Astrocyte of the cerebellum (primary cell): ENCODE measurements at regions not wholly inside any gene's neighbourhood (a gene's known extent, or its start where the extent isn't known, plus 50 kb on each side); places are given as distances from the start of the nearest gene placed in this dataset.
A peak's percentile ranks its signal among the peaks of the same experiment; 100 is the strongest.

ENCODE experiments used
- DNase-seq: peaks from one replicate; pipeline ENCODE4 v3.0.0-alpha.2; 2011; ENCODE audit warnings: low read depth
- H3K4me3 ChIP-seq: 2 replicates; pipeline ENCODE4 v1.5.1; 2011; ENCODE audit warnings: mild to moderate bottlenecking, low read depth, low read length, moderate library complexity
- in situ Hi-C: cut with HindIII; loops from 2 replicates; pipeline ENCODE4 v1.10.0; 2017; ENCODE audit warnings: low sequenced_read_pairs
- TF ChIP-seq, protein P1 (sequence below): IDR thresholded peaks from 2 replicates; pipeline ENCODE4 v1.5.1; 2012; ENCODE audit warnings: low read length, low read depth, moderate library complexity, mild to moderate bottlenecking; ENCODE audit errors: missing control alignments

DNA sequence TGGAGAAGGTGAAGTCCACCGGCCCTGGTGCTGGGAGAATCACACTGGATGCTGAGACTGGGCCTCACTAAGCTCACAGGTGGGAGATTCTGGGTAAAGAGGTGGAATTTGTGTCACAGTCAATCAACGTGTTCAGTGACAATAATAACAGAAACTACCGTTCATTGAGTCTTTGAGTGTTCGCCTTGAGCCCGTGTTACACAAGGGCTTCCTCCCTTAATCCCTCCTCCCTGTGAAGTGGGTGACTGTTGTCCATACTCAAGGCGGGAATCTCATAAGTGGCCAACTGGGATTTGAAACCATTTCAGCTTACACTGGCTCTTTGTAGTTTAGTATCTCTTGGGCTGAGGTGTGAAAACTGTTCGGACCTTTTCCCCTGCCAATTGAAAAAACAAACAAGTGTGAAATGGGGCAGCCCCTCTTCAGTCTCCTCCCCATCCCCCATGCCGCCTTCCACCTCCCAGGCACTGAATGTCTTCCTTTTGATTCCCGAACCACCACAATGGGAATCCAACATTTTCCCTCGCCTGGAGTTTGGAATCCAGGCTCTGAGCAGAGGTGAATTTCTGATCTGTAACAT is 502.4 kb downstream of the MIAT start:
- no peak for DNase-seq
- TF ChIP-seq, protein P1, sequence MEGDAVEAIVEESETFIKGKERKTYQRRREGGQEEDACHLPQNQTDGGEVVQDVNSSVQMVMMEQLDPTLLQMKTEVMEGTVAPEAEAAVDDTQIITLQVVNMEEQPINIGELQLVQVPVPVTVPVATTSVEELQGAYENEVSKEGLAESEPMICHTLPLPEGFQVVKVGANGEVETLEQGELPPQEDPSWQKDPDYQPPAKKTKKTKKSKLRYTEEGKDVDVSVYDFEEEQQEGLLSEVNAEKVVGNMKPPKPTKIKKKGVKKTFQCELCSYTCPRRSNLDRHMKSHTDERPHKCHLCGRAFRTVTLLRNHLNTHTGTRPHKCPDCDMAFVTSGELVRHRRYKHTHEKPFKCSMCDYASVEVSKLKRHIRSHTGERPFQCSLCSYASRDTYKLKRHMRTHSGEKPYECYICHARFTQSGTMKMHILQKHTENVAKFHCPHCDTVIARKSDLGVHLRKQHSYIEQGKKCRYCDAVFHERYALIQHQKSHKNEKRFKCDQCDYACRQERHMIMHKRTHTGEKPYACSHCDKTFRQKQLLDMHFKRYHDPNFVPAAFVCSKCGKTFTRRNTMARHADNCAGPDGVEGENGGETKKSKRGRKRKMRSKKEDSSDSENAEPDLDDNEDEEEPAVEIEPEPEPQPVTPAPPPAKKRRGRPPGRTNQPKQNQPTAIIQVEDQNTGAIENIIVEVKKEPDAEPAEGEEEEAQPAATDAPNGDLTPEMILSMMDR: no peak
- in situ Hi-C loops: no loop called here
- no peak overlapping the region for H3K4me3 ChIP-seq

DNA sequence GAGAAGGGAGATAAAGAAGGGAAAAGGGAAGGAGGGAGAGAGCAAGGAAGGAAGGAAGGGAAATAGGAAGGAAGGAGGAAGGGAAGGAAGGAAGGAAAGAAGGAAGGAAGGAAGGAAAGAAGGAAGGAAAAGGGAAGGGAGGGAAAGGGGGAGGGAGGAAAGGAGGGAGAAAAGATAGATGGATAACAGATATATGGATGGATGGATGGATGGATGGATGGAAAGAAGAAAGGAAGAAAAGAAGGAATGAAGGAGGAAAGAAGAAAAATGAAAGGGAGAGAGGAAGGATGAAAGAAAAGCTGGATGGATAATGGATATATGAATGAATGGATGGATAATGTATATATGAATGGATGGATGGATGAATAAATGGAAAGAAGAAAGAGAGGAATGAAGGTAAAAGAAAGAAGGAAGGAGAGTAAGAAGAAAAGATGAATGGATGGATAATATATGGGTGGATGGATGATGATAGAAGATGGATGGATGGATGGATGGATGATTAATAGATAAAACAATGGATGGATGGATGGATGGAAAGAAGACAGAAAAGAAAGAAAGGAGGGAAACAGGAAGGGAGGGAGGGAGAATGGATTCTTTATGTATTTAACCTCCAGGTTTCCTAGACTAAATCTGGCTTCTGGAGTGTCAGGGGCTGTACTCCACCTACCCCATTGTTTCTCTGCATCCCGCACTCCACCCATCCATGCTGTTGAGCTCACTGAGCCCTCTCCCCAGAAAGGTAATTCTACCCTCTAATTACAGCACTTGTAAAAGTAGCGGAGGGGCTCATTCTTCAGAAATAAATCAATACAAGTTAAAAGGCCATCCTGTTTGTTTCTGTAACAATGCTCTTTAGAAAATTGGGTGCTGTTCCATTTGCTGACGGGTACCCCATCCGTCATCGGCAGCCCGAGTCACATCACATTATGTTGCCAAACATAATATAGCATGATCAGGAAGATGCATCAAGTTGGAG is 506.1 kb downstream of the MIAT start:
- no peak overlapping the region for H3K4me3 ChIP-seq
- TF ChIP-seq, protein P1: no peak
- in situ Hi-C loops: no loop called here
- DNase-seq: no peak

DNA sequence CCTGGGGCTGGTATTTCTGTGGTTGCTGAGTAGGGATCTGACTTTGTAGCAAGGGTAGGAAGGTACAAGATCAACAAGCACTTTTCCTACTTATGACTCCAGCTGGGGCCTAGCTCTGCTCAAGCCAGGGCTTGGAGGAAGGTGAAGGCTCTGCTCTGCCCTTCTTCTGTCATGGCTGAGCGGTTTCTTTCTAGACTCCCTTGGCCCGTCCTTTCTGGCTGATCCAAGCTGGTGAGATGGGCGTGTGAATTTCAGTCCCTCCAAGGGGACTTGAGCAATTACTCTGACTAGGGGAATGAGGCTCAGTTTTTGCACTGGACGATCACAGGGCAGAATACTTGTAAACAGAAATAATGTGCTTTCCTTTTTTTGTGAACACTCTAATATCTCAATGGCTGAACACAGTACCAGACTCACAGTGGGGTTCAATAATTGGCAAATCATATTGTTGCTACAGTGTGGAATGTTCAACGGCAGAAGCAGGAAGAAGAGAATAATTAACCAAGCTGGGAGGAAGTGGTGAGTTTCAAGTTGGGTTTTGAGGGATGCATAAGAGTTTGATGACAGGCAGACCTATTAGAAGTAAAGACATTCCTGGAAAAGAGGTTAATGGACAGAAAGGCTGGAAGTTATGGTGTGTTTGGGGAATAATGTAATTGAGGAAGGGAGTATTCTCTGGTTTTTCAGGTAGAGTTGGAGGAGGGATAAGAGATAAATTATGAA is 507.6 kb downstream of the MIAT start:
- no peak overlapping the region for H3K4me3 ChIP-seq
- DNase-seq: no peak
- in situ Hi-C loops: no loop called here
- TF ChIP-seq, protein P1: no peak

DNA sequence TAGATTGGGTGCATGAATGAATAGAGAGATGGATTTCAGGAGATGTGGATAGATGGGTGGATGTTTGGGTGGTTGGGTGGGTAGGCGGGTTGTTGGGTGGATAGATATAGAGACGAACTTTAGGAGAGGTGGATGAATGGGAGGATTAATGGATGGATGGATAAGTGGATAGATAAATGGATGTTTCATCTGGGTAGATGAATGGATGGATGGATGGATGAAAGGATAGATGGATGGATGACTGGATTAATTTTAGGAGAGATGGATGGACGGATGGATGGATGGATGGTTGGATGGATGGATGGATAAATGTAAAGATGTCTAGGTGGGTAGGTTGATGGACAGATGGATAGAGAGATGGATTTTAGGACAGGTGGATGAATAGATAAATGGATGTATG is 511.3 kb downstream of the MIAT start:
- no peak for DNase-seq
- in situ Hi-C loops: no loop called here
- TF ChIP-seq, protein P1: no peak
- no peak overlapping the region for H3K4me3 ChIP-seq

DNA sequence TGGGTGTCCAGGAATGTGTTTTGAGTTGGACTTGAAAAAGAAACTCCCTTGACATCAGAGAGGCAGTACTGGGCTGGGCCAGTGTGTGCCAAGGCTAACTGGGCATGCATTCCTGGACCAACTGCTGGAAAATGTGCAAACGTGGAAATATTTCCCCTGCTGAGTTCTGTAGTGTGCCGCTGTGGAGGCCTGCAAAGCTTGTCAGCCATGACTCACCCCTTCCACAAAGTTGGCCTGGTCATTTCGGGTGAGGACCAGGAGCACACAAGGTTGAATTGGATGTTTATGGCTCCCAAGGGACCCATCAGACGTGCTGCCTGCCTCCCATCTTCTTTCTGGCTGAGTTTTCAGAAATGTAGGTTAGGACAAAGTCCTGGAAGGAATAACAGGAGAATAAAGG is 513.1 kb downstream of the MIAT start:
- in situ Hi-C loops: no loop called here
- peak; percentile 73 for DNase-seq
- no peak overlapping the region for H3K4me3 ChIP-seq
- TF ChIP-seq, protein P1: no peak

DNA sequence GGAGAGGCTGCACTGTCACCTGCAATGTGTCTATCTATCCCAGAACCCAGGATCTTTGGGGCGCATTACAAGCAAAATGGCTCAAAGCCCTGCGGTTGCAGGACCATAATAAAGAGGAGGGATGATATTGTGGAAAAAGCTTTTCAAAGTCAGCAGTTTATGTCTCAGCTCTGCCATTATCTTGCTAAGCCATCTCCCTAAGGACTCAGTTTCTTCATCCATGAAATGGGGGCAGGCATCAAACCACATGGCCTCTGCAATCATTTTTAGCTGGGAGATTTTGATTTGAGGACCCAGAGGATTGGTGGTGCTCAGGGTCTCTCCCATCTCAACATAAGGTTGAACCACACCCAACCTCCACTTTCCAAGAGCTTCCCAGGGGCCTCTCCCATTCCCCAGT is 513.8 kb downstream of the MIAT start:
- DNase-seq: no peak
- in situ Hi-C loops: no loop called here
- TF ChIP-seq, protein P1: no peak
- H3K4me3 ChIP-seq: no peak overlapping the region
